ENCODE measurements at regions not wholly inside any gene's neighbourhood (a gene's known extent, or its start where the extent isn't known, plus 50 kb on each side); places are given as distances from the start of the nearest gene placed in this dataset.

DNA sequence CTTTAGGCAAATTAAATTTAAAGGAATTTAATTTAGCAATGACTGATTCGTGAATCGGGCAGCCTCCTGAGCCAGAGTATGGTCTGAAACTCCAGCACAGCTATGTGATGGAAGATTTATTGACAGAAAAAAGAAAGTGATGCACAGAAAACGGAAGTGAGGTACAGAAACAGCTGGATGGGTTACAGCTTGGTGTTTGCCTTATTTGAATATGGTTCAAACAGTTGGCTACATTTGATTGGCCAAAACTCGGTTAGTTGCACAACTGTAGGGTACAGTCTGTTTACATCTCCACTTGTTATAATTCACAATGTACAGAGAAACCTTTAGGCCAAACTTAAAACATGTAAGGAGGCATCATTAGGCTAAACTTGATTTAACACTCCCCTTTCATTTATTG lies 1716.1 kb upstream of the C9orf72 start:
- Mint-ChIP-seq H3K27me3 (ENCODE audit: insufficient read depth) (no peaks in the 10 kb centered on the region), H3K9me3 (peaks cover 11% of the 10 kb centered on the region), H3K4me3 (no peak overlapping the region), H3K4me1 (peaks cover 4% of the 10 kb centered on the region), H3K36me3 (ENCODE audit: low read depth) (peaks cover 9% of the 10 kb centered on the region), H3K27ac (no peak overlapping the region)
- Histone ChIP-seq H3K27ac (ENCODE audit: low read depth, low read length) (no peak overlapping the region), H3K9me3 (ENCODE audit: control insufficient read depth, low read length) (peaks cover 9% of the 10 kb centered on the region), H3K4me1 (ENCODE audit: control insufficient read depth, insufficient read depth, low read length) (no peaks in the 10 kb centered on the region), H3K36me3 (ENCODE audit: control insufficient read depth, insufficient read depth, low read length) (no peaks in the 10 kb centered on the region), H3K9ac (ENCODE audit: extremely low read depth, low read length, poor library complexity, severe bottlenecking) (no peak overlapping the region), H3K27me3 (ENCODE audit: control insufficient read depth, insufficient read depth, low read length, poor library complexity, severe bottlenecking) (no peaks in the 10 kb centered on the region), H3K4me3 (ENCODE audit: low read length) (no peak overlapping the region)
- 80 to 100% methylated on average over 1 to 4 of the region's 4 CpGs for WGBS, 2 experiments (ENCODE audit: insufficient coverage in 1 of 2, insufficient read length in 1 of 2)
- no peak for DNase-seq
- TF ChIP-seq CTCF (conservative IDR thresholded peaks at IDR 0.05), result no peak

- peaks cover 9% of the 10 kb centered on the region for H3K9me3 ChIP-seq (ENCODE audit: control insufficient read depth, low read length)
- H3K9ac ChIP-seq (ENCODE audit: extremely low read depth, low read length, poor library complexity, severe bottlenecking), result no peak overlapping the region
- H3K9me3 Mint-ChIP-seq, result peaks cover 11% of the 10 kb centered on the region
- H3K27me3 ChIP-seq (ENCODE audit: control insufficient read depth, insufficient read depth, low read length, poor library complexity, severe bottlenecking), result no peaks in the 10 kb centered on the region
- no peaks in the 10 kb centered on the region for H3K4me1 ChIP-seq (ENCODE audit: control insufficient read depth, insufficient read depth, low read length)
- no peaks in the 10 kb centered on the region for H3K36me3 ChIP-seq (ENCODE audit: control insufficient read depth, insufficient read depth, low read length)
- 80 to 89% methylated on average over 1 of the region's 1 CpG for WGBS, 2 experiments (ENCODE audit: insufficient coverage in 1 of 2, insufficient read length in 1 of 2)
- no peak overlapping the region for H3K27ac Mint-ChIP-seq
- H3K36me3 Mint-ChIP-seq (ENCODE audit: low read depth), result peaks cover 9% of the 10 kb centered on the region
- no peak for TF ChIP-seq CTCF (conservative IDR thresholded peaks at IDR 0.05)
- H3K27me3 Mint-ChIP-seq (ENCODE audit: insufficient read depth), result no peaks in the 10 kb centered on the region
- no peak overlapping the region for H3K4me3 ChIP-seq (ENCODE audit: low read length)
- DNase-seq, result no peak
- no peak overlapping the region for H3K27ac ChIP-seq (ENCODE audit: low read depth, low read length)
- H3K4me1 Mint-ChIP-seq, result peaks cover 4% of the 10 kb centered on the region
- no peak overlapping the region for H3K4me3 Mint-ChIP-seq
These were observed 1717.2 kb upstream of the C9orf72 start for GRCh38 chr9:29290516-29290915.

DNA sequence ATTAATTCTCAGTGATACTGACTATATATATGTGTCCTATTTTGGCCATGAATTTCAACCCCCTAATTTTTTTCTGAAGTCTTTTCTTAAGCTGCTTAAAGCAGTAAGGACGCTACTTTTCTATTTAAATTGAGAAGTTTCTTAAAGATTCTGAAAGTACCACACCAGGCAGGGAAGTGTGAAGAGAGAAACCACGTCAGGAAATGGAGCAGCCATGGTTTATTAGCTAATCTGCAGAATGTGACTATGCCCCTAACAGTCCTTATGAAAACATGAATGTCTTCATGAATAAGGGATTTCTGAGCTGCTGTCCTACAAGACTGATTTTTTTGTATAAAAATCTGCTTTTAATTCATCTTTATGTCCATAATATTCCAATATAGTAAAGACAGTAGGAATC lies 1724.3 kb upstream of the C9orf72 start:
- H3K36me3 ChIP-seq (ENCODE audit: control insufficient read depth, insufficient read depth, low read length), result no peaks in the 10 kb centered on the region
- H3K4me1 Mint-ChIP-seq, result peaks cover 2% of the 10 kb centered on the region
- DNase-seq, result no peak
- H3K4me3 Mint-ChIP-seq, result no peak overlapping the region
- WGBS, 2 experiments (ENCODE audit: insufficient coverage in 1 of 2, insufficient read length in 1 of 2), result 82% methylated on average over 2 of the region's 2 CpGs; no CpG with 5 or more reads in 1 of the 2 experiments
- no peak overlapping the region for H3K27ac ChIP-seq (ENCODE audit: low read depth, low read length)
- peaks cover 8% of the 10 kb centered on the region for H3K9me3 ChIP-seq (ENCODE audit: control insufficient read depth, low read length)
- H3K27me3 Mint-ChIP-seq (ENCODE audit: insufficient read depth), result no peaks in the 10 kb centered on the region
- peaks cover 16% of the 10 kb centered on the region for H3K36me3 Mint-ChIP-seq (ENCODE audit: low read depth)
- H3K9ac ChIP-seq (ENCODE audit: extremely low read depth, low read length, poor library complexity, severe bottlenecking), result no peak overlapping the region
- no peak for TF ChIP-seq CTCF (conservative IDR thresholded peaks at IDR 0.05)
- H3K4me1 ChIP-seq (ENCODE audit: control insufficient read depth, insufficient read depth, low read length), result no peaks in the 10 kb centered on the region
- H3K27ac Mint-ChIP-seq, result no peak overlapping the region
- peaks cover 15% of the 10 kb centered on the region for H3K9me3 Mint-ChIP-seq
- no peak overlapping the region for H3K4me3 ChIP-seq (ENCODE audit: low read length)
- H3K27me3 ChIP-seq (ENCODE audit: control insufficient read depth, insufficient read depth, low read length, poor library complexity, severe bottlenecking), result no peaks in the 10 kb centered on the region
